Natural killer cell (primary cell): ENCODE measurements at regions not wholly inside any gene's neighbourhood (a gene's known extent, or its start where the extent isn't known, plus 50 kb on each side); places are given as distances from the start of the nearest gene placed in this dataset.

Experiments
- ATAC-seq, 3 donors: fragments of 150-1000 bp in 2 of 3; fragments of 200-7000 bp in 1 of 3; cut with Tn5 transposase; 1 replicate in 1 of 3; 2 replicates in 2 of 3; pipeline ENCODE4 v1.10.0; 2021; ENCODE audit warnings: mild to moderate bottlenecking in 2 of 3, moderate library complexity in 2 of 3
- DNase-seq, 2 donors: peaks; one replicate each; pipeline versions ENCODE4 v3.0.0 to v3.0.0-alpha.2; 2013 to 2021; ENCODE audit warnings: mixed read lengths in 1 of 2
- H3K27ac ChIP-seq: one replicate; pipeline ENCODE4 v1.5.1; 2013; ENCODE audit warnings: mild to moderate bottlenecking, low read length
- H3K27me3 ChIP-seq: one replicate; pipeline ENCODE4 v1.6.1; 2013; ENCODE audit warnings: low read length; ENCODE audit not compliant: control insufficient read depth, insufficient read depth
- H3K36me3 ChIP-seq: one replicate; pipeline ENCODE4 v1.6.1; 2013; ENCODE audit warnings: low read length; ENCODE audit not compliant: control insufficient read depth, insufficient read depth
- H3K4me1 ChIP-seq: one replicate; pipeline ENCODE4 v1.6.1; 2013; ENCODE audit warnings: low read length; ENCODE audit not compliant: control insufficient read depth, insufficient read depth
- H3K4me3 ChIP-seq: one replicate; pipeline ENCODE4 v1.5.1; 2013; ENCODE audit warnings: low read length
- H3K9me3 ChIP-seq: one replicate; pipeline ENCODE4 v1.6.1; 2013; ENCODE audit warnings: low read length; ENCODE audit not compliant: control insufficient read depth, insufficient read depth
- H3K27ac Mint-ChIP-seq, 2 donors: one replicate each; pipeline ENCODE4 v1.8.0; 2022; ENCODE audit warnings: mild to moderate bottlenecking in 2 of 2, mixed read lengths in 2 of 2, moderate library complexity in 1 of 2
- H3K27me3 Mint-ChIP-seq, 2 donors: one replicate each; pipeline ENCODE4 v1.8.0; 2022; ENCODE audit warnings: low read depth in 2 of 2, mixed read lengths in 2 of 2
- H3K36me3 Mint-ChIP-seq: one replicate; pipeline ENCODE4 v1.8.0; 2022; ENCODE audit warnings: mixed read lengths
- H3K4me1 Mint-ChIP-seq, 2 donors: one replicate each; pipeline ENCODE4 v1.8.0; 2022; ENCODE audit warnings: mixed read lengths in 2 of 2
- H3K4me3 Mint-ChIP-seq: one replicate; pipeline ENCODE4 v1.8.0; 2022; ENCODE audit warnings: mild to moderate bottlenecking, moderate library complexity, mixed read lengths
- H3K9me3 Mint-ChIP-seq, 2 donors: one replicate each; pipeline ENCODE4 v1.8.0; 2022; ENCODE audit warnings: mixed read lengths in 2 of 2
- CTCF ChIP-seq: fragments of 200-600 bp; IDR thresholded peaks from one replicate; pipeline ENCODE4 v1.8.0; 2022; ENCODE audit warnings: antibody characterized with exemption
- WGBS: methylation state at CpG from one replicate; pipeline ENCODE4 v1.1.7; 2013; ENCODE audit warnings: missing lambda C conversion rate; ENCODE audit not compliant: insufficient coverage; 5-methylcytosine and 5-hydroxymethylcytosine counted together
- intact Hi-C: fragments of 100-400 bp; cut with micrococcal nuclease; formaldehyde crosslinking; loops from one replicate; pipeline ENCODE4 v1.14.2; 2022

- H3K4me1 ChIP-seq = no peaks in the 10 kb centered on the region
- intact Hi-C loops = no loop called here
- no peaks in the 10 kb centered on the region for H3K9me3 ChIP-seq
- 88% methylated on average over 8 of the region's 8 CpGs for WGBS
- Mint-ChIP-seq H3K36me3 (no peaks in the 10 kb centered on the region), H3K4me3 (no peak overlapping the region), H3K27me3 (peaks cover 17 to 24% of the 10 kb centered on the region in 2 donors), H3K27ac (no peak overlapping the region), H3K4me1 (no peaks in the 10 kb centered on the region), H3K9me3 (no peaks in the 10 kb centered on the region)
- ATAC-seq (no peak), DNase-seq (no peak)
- no peaks in the 10 kb centered on the region for H3K36me3 ChIP-seq
- H3K27ac ChIP-seq = no peak overlapping the region
- H3K4me3 ChIP-seq = no peak overlapping the region
- no peak for TF ChIP-seq CTCF
- no peaks in the 10 kb centered on the region for H3K27me3 ChIP-seq
Measured at GRCh38 chr12:5096241-5096924, 52.7 kb downstream of the KCNA5 start.

GRCh38 chr12:5097786-5098185, 54.1 kb downstream of the KCNA5 start:
- Mint-ChIP-seq H3K9me3 (no peaks in the 10 kb centered on the region), H3K4me1 (no peaks in the 10 kb centered on the region), H3K4me3 (no peak overlapping the region), H3K27ac (no peak overlapping the region), H3K27me3 (peaks cover 17 to 33% of the 10 kb centered on the region in 2 donors), H3K36me3 (no peaks in the 10 kb centered on the region)
- no peak for TF ChIP-seq CTCF
- DNase-seq (no peak), ATAC-seq (no peak)
- intact Hi-C loops = no loop called here
- WGBS = 88% methylated on average over 5 of the region's 6 CpGs
- no peaks in the 10 kb centered on the region for H3K4me1 ChIP-seq
- no peaks in the 10 kb centered on the region for H3K9me3 ChIP-seq
- no peak overlapping the region for H3K4me3 ChIP-seq
- H3K27ac ChIP-seq = no peak overlapping the region
- H3K27me3 ChIP-seq = no peaks in the 10 kb centered on the region
- H3K36me3 ChIP-seq = no peaks in the 10 kb centered on the region

- Mint-ChIP-seq H3K36me3 (no peaks in the 10 kb centered on the region), H3K27ac (no peak overlapping the region), H3K27me3 (peaks cover 13 to 35% of the 10 kb centered on the region in 2 donors), H3K4me3 (no peak overlapping the region), H3K4me1 (no peaks in the 10 kb centered on the region), H3K9me3 (no peaks in the 10 kb centered on the region)
- no peaks in the 10 kb centered on the region for H3K9me3 ChIP-seq
- DNase-seq = no peak
- no peaks in the 10 kb centered on the region for H3K36me3 ChIP-seq
- H3K27me3 ChIP-seq = no peaks in the 10 kb centered on the region
- H3K4me1 ChIP-seq = no peaks in the 10 kb centered on the region
- H3K4me3 ChIP-seq = no peak overlapping the region
- TF ChIP-seq CTCF = no peak
- 90% methylated on average over 13 of the region's 13 CpGs for WGBS
- ATAC-seq = no peak
- H3K27ac ChIP-seq = no peak overlapping the region
- intact Hi-C loops = no loop called here
Measured at GRCh38 chr12:5099136-5099535, 55.5 kb downstream of the KCNA5 start.

- no peak for TF ChIP-seq CTCF
- intact Hi-C loops = no loop called here
- no peak for DNase-seq
Measured at GRCh38 chr12:5099591-5099990, 55.9 kb downstream of the KCNA5 start.

More at GRCh38 chr12:5099591-5099990, 55.9 kb downstream of the KCNA5 start:
- H3K4me3 ChIP-seq = no peak overlapping the region
- no peaks in the 10 kb centered on the region for H3K4me1 ChIP-seq
- no peak for ATAC-seq
- H3K36me3 ChIP-seq = no peaks in the 10 kb centered on the region
- no peak overlapping the region for H3K27ac ChIP-seq
- H3K4me1 Mint-ChIP-seq = no peaks in the 10 kb centered on the region
- H3K4me3 Mint-ChIP-seq = no peak overlapping the region
- H3K9me3 Mint-ChIP-seq = no peaks in the 10 kb centered on the region
- no peaks in the 10 kb centered on the region for H3K36me3 Mint-ChIP-seq
- 90% methylated on average over 7 of the region's 7 CpGs for WGBS
- peaks cover 13 to 40% of the 10 kb centered on the region in 2 donors for H3K27me3 Mint-ChIP-seq
- H3K9me3 ChIP-seq = no peaks in the 10 kb centered on the region
- H3K27ac Mint-ChIP-seq = no peak overlapping the region
- H3K27me3 ChIP-seq = no peaks in the 10 kb centered on the region
